OCI-LY1 (cell line): ENCODE measurements at regions not wholly inside any gene's neighbourhood (a gene's known extent, or its start where the extent isn't known, plus 50 kb on each side); places are given as distances from the start of the nearest gene placed in this dataset.

Experiments used
- CTCF ChIP-seq: fragments of 200-600 bp; sonication (generic), shearing (Covaris generic); IDR thresholded peaks from 2 replicates; pipeline ENCODE4 v1.5.1; 2017; ENCODE audit warnings: mild to moderate bottlenecking, antibody characterized with exemption, low read length, moderate library complexity, mixed read lengths
- EZH2 ChIP-seq: fragments of 200-600 bp; sonication (generic), shearing (Covaris generic); IDR thresholded peaks from 2 replicates; pipeline ENCODE4 v1.8.0; 2017; ENCODE audit warnings: borderline replicate concordance, mixed run types, mild to moderate bottlenecking, antibody characterized with exemption, low read length, moderate library complexity, mixed read lengths

GRCh38 chr22:49523374-49524008 lies 304.2 kb downstream of the BRD1 start:
- TF ChIP-seq CTCF = no peak
- no peak for TF ChIP-seq EZH2
